Erythroblast (primary cell): ENCODE measurements at regions not wholly inside any gene's neighbourhood (a gene's known extent, or its start where the extent isn't known, plus 50 kb on each side); places are given as distances from the start of the nearest gene placed in this dataset.

Source experiments
- GATA1 ChIP-seq: IDR thresholded peaks from 2 replicates; pipeline ENCODE4 v1.6.1; 2011; ENCODE audit warnings: low read depth, mild to moderate bottlenecking, control low read depth, low read length, moderate library complexity
- POLR2A ChIP-seq: IDR thresholded peaks from 2 replicates; pipeline ENCODE4 v1.6.1; 2011; ENCODE audit warnings: mild to moderate bottlenecking, low read length

DNA sequence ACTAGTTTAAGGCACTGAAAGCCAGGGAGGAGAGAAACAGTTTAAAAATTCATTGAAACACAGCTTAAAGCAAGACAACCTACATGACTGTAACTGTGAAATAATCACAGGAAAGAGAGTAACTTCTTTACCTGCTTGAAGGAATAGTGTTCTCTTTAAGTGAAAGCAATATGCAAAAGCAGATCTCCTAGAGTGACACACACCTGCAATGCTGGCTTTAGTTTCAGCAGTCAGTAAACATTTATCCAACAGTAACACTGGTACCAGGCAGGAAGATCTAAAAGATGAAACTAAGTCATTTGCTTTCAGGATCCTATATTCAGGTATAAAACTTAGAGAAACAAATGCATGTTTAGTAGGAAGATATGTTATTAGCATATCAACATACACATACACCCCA is 85.3 kb upstream of the PPM1H start:
- TF ChIP-seq POLR2A (no peak), GATA1 (no peak)
